T-cell (primary cell): ENCODE measurements at regions not wholly inside any gene's neighbourhood (a gene's known extent, or its start where the extent isn't known, plus 50 kb on each side); places are given as distances from the start of the nearest gene placed in this dataset.

ENCODE experiments used
- ATAC-seq, 4 experiments: fragments of 200-7000 bp in 3 of 4; fragments of 150-1000 bp in 1 of 4; cut with Tn5 transposase; replicated peaks in 1 of 4; 1 replicate in 3 of 4; 2 replicates in 1 of 4; pipeline ENCODE4 v1.10.0; 2021; ENCODE audit warnings: moderate library complexity in 3 of 4, mild to moderate bottlenecking in 2 of 4, moderate number of reproducible peaks in 1 of 4
- CTCF ChIA-PET, 2 donors: fragments of 300-600 bp; sonication (Branson Sonifier 250); formaldehyde crosslinking; loops; one replicate each; lab custom pipeline; 2022; ENCODE audit warnings: antibody characterized with exemption in 2 of 2; lab: Charles Lee
- POLR2A ChIA-PET, 2 donors: fragments of 300-600 bp; sonication (Branson Sonifier 250); formaldehyde crosslinking; loops; one replicate each; lab custom pipeline; 2022; ENCODE audit warnings: antibody characterized with exemption in 2 of 2; lab: Charles Lee
- DNase-seq, 35 experiments: peaks; one replicate each; pipeline versions ENCODE4 v3.0.0 to v3.0.0-alpha.2; 2013 to 2023
- H3K27ac ChIP-seq: one replicate; pipeline ENCODE4 v1.5.1; 2013; ENCODE audit warnings: low read length
- H3K27me3 ChIP-seq, 2 experiments: replicated peaks in 1 of 2; 1 replicate in 1 of 2; 2 replicates in 1 of 2; pipeline versions ENCODE4 v1.6.1 to v1.7.0; 2013; ENCODE audit warnings: low read length in 1 of 2, mixed read lengths in 1 of 2; ENCODE audit not compliant: control insufficient read depth in 2 of 2, insufficient read depth in 2 of 2; ENCODE audit errors: extremely low read depth in 1 of 2
- H3K36me3 ChIP-seq, 2 donors: 1 replicate in 1 of 2; 2 replicates in 1 of 2; pipeline versions ENCODE4 v1.6.1 to v1.7.0; 2013; ENCODE audit warnings: low read length in 1 of 2; ENCODE audit not compliant: control insufficient read depth in 2 of 2, insufficient read depth in 1 of 2; ENCODE audit errors: extremely low read depth in 1 of 2
- H3K4me1 ChIP-seq, 2 experiments: 1 replicate in 1 of 2; 2 replicates in 1 of 2; pipeline versions ENCODE4 v1.6.1 to v1.7.0; 2013; ENCODE audit warnings: low read length in 2 of 2, mixed read lengths in 1 of 2; ENCODE audit not compliant: insufficient read depth in 2 of 2, control insufficient read depth in 1 of 2; ENCODE audit errors: extremely low read depth in 1 of 2
- H3K4me3 ChIP-seq, 2 donors: 1 replicate in 1 of 2; 2 replicates in 1 of 2; pipeline versions ENCODE4 v1.5.1 to v1.7.0; 2013; ENCODE audit warnings: mild to moderate bottlenecking in 2 of 2, low read length in 1 of 2, moderate library complexity in 1 of 2; ENCODE audit not compliant: control insufficient read depth in 1 of 2; ENCODE audit errors: extremely low read depth in 1 of 2
- H3K9me3 ChIP-seq: 2 replicates; pipeline ENCODE4 v1.7.0; 2013
- H3K27ac Mint-ChIP-seq, 2 donors: one replicate each; pipeline ENCODE4 v1.8.0; 2020 to 2021; ENCODE audit warnings: mild to moderate bottlenecking in 2 of 2, mixed read lengths in 2 of 2
- H3K27me3 Mint-ChIP-seq, 2 donors: one replicate each; pipeline ENCODE4 v1.8.0; 2021 to 2022; ENCODE audit warnings: mixed read lengths in 2 of 2
- H3K36me3 Mint-ChIP-seq: one replicate; pipeline ENCODE4 v1.8.0; 2021; ENCODE audit warnings: mixed read lengths
- H3K4me1 Mint-ChIP-seq, 3 donors: one replicate each; pipeline ENCODE4 v1.8.0; 2020 to 2022; ENCODE audit warnings: mixed read lengths in 3 of 3, mild to moderate bottlenecking in 1 of 3
- H3K4me3 Mint-ChIP-seq, 3 donors: one replicate each; pipeline ENCODE4 v1.8.0; 2020 to 2022; ENCODE audit warnings: mild to moderate bottlenecking in 3 of 3, mixed read lengths in 3 of 3, moderate library complexity in 3 of 3
- H3K9me3 Mint-ChIP-seq, 3 donors: one replicate each; pipeline ENCODE4 v1.8.0; 2020 to 2022; ENCODE audit warnings: mixed read lengths in 3 of 3
- WGBS: methylation state at CpG from one replicate; pipeline ENCODE4 v1.1.5; 2013; ENCODE audit warnings: missing lambda C conversion rate; ENCODE audit not compliant: insufficient coverage; 5-methylcytosine and 5-hydroxymethylcytosine counted together

GRCh38 chrX:6449946-6450345 is 85.0 kb downstream of the VCX3A start:
- POLR2A ChIA-PET, result no interaction called here
- Mint-ChIP-seq H3K9me3 (no peaks in the 10 kb centered on the region), H3K27ac (no peak overlapping the region), H3K27me3 (no peaks in the 10 kb centered on the region), H3K36me3 (no peaks in the 10 kb centered on the region), H3K4me1 (no peaks in the 10 kb centered on the region), H3K4me3 (no peak overlapping the region)
- Histone ChIP-seq H3K27ac (no peak overlapping the region), H3K9me3 (no peaks in the 10 kb centered on the region), H3K4me1 (no peaks in the 10 kb centered on the region), H3K27me3 (no peaks in the 10 kb centered on the region), H3K36me3 (no peaks in the 10 kb centered on the region), H3K4me3 (no peak overlapping the region)
- no peak for DNase-seq
- WGBS, result no CpG with 5 or more reads among the region's 2 CpGs
- no peak for ATAC-seq
- CTCF ChIA-PET, result no interaction called here

- Mint-ChIP-seq H3K36me3 (no peaks in the 10 kb centered on the region), H3K4me1 (no peaks in the 10 kb centered on the region), H3K27me3 (no peaks in the 10 kb centered on the region), H3K9me3 (no peaks in the 10 kb centered on the region), H3K27ac (no peak overlapping the region), H3K4me3 (no peak overlapping the region)
- Histone ChIP-seq H3K4me3 (no peak overlapping the region), H3K27me3 (no peaks in the 10 kb centered on the region), H3K36me3 (no peaks in the 10 kb centered on the region), H3K9me3 (no peaks in the 10 kb centered on the region), H3K4me1 (no peaks in the 10 kb centered on the region), H3K27ac (no peak overlapping the region)
- CTCF ChIA-PET, result no interaction called here
- DNase-seq, result no peak
- POLR2A ChIA-PET, result no interaction called here
- no peak for ATAC-seq
- WGBS, result no CpG with 5 or more reads among the region's 1 CpG
These were observed 86.9 kb downstream of the VCX3A start for GRCh38 chrX:6448003-6448402.

GRCh38 chrX:6446582-6446981 is 88.3 kb downstream of the VCX3A start:
- no peaks in the 10 kb centered on the region for H3K27me3 Mint-ChIP-seq
- Histone ChIP-seq H3K27me3 (no peaks in the 10 kb centered on the region), H3K27ac (no peak overlapping the region), H3K9me3 (no peaks in the 10 kb centered on the region), H3K4me3 (no peak overlapping the region), H3K36me3 (no peaks in the 10 kb centered on the region), H3K4me1 (no peaks in the 10 kb centered on the region)
- H3K36me3 Mint-ChIP-seq, result no peaks in the 10 kb centered on the region
- H3K4me1 Mint-ChIP-seq, result no peaks in the 10 kb centered on the region
- 100% methylated on average over 1 of the region's 4 CpGs for WGBS
- DNase-seq, result no peak
- no peak overlapping the region for H3K27ac Mint-ChIP-seq
- POLR2A ChIA-PET, result no interaction called here
- no peaks in the 10 kb centered on the region for H3K9me3 Mint-ChIP-seq
- no peak for ATAC-seq
- CTCF ChIA-PET, result no interaction called here
- no peak overlapping the region for H3K4me3 Mint-ChIP-seq

GRCh38 chrX:6440648-6441047 is 94.3 kb downstream of the VCX3A start:
- Mint-ChIP-seq H3K4me3 (no peak overlapping the region), H3K27ac (no peak overlapping the region), H3K9me3 (peaks cover 0 to 3% (median 0%) of the 10 kb centered on the region in 3 donors), H3K4me1 (no peaks in the 10 kb centered on the region), H3K36me3 (no peaks in the 10 kb centered on the region), H3K27me3 (peaks cover 0 to 3% of the 10 kb centered on the region in 2 donors)
- no CpG with 5 or more reads among the region's 3 CpGs for WGBS
- Histone ChIP-seq H3K4me1 (no peaks in the 10 kb centered on the region), H3K27me3 (no peaks in the 10 kb centered on the region), H3K4me3 (no peak overlapping the region), H3K36me3 (no peaks in the 10 kb centered on the region), H3K9me3 (no peaks in the 10 kb centered on the region), H3K27ac (no peak overlapping the region)
- POLR2A ChIA-PET, result no interaction called here
- CTCF ChIA-PET, result interaction anchor here (0.5 to 0.6 kb wide), 2 partner anchors 18 to 112 kb away, joined by 3 to 5 read pairs; no protein-coding TSS in a partner anchor
- ATAC-seq, result no peak
- no peak for DNase-seq

- H3K4me3 Mint-ChIP-seq, result no peak overlapping the region
- no peak overlapping the region for H3K27ac Mint-ChIP-seq
- no peak for DNase-seq
- Histone ChIP-seq H3K9me3 (no peaks in the 10 kb centered on the region), H3K4me3 (no peak overlapping the region), H3K27me3 (no peaks in the 10 kb centered on the region), H3K4me1 (no peaks in the 10 kb centered on the region), H3K36me3 (no peaks in the 10 kb centered on the region), H3K27ac (no peak overlapping the region)
- H3K4me1 Mint-ChIP-seq, result no peaks in the 10 kb centered on the region
- no peaks in the 10 kb centered on the region for H3K36me3 Mint-ChIP-seq
- WGBS, result no CpG with 5 or more reads among the region's 5 CpGs
- peaks cover 0 to 6% (median 0%) of the 10 kb centered on the region in 3 donors for H3K9me3 Mint-ChIP-seq
- H3K27me3 Mint-ChIP-seq, result no peaks in the 10 kb centered on the region
- ChIA-PET CTCF (no interaction called here), POLR2A (no interaction called here)
- no peak for ATAC-seq
These were observed 102.7 kb downstream of the VCX3A start for GRCh38 chrX:6432226-6432625.

- 60% methylated on average over 1 of the region's 4 CpGs for WGBS
- DNase-seq (no peak), ATAC-seq (no peak)
- Histone ChIP-seq H3K4me1 (no peaks in the 10 kb centered on the region), H3K4me3 (no peak overlapping the region), H3K27me3 (no peaks in the 10 kb centered on the region), H3K27ac (no peak overlapping the region), H3K36me3 (no peaks in the 10 kb centered on the region), H3K9me3 (no peaks in the 10 kb centered on the region)
- Mint-ChIP-seq H3K36me3 (no peaks in the 10 kb centered on the region), H3K4me1 (no peaks in the 10 kb centered on the region), H3K9me3 (peaks cover 0 to 2% (median 0%) of the 10 kb centered on the region in 3 donors), H3K4me3 (no peak overlapping the region), H3K27me3 (peaks cover 0 to 3% of the 10 kb centered on the region in 2 donors), H3K27ac (no peak overlapping the region)
- CTCF ChIA-PET, result no interaction called here
- POLR2A ChIA-PET, result no interaction called here
These were observed 127.4 kb downstream of the VCX3A start for GRCh38 chrX:6407542-6407941.

- H3K4me1 Mint-ChIP-seq, result no peaks in the 10 kb centered on the region
- POLR2A ChIA-PET, result no interaction called here
- CTCF ChIA-PET, result no interaction called here
- H3K4me3 ChIP-seq, result no peak overlapping the region
- H3K9me3 Mint-ChIP-seq, result peaks cover 0 to 7% (median 0%) of the 10 kb centered on the region in 3 donors
- peaks cover 0 to 4% of the 10 kb centered on the region in 2 donors for H3K27me3 Mint-ChIP-seq
- no peak overlapping the region for H3K27ac Mint-ChIP-seq
- no peaks in the 10 kb centered on the region for H3K9me3 ChIP-seq
- DNase-seq, result no peak
- no peak overlapping the region for H3K27ac ChIP-seq
- H3K4me1 ChIP-seq, result no peaks in the 10 kb centered on the region
- no peaks in the 10 kb centered on the region for H3K36me3 Mint-ChIP-seq
- ATAC-seq, result no peak
- no peak overlapping the region for H3K4me3 Mint-ChIP-seq
- WGBS, result 60% methylated on average over 1 of the region's 2 CpGs
- no peaks in the 10 kb centered on the region for H3K36me3 ChIP-seq
- H3K27me3 ChIP-seq, result no peaks in the 10 kb centered on the region
These were observed 148.1 kb downstream of the VCX3A start for GRCh38 chrX:6386837-6387236.
